ENCODE measurements at regions not wholly inside any gene's neighbourhood (a gene's known extent, or its start where the extent isn't known, plus 50 kb on each side); places are given as distances from the start of the nearest gene placed in this dataset.
"Not testable (repeated sequence)": the region's sequence is repeated elsewhere in the genome, so short reads cannot be mapped to it uniquely, and the experiment has no call there.

DNA sequence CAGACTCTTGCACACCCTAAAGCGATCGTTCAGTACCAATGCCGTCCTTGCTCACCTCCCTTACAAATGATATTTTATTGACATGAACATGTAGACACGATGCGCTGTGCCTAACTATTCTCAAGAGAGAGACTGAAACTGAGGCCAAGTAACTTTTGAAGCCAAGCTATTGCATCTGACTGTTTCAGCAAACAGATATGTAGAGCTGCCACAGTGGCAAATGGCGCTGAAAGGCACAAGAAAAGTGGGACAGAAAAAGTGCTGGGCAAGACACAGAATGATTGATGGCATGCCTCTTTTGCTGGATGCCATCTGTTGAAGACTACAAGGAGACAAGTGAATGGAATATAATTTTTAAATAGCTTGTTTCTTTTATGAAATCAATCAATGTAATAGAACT lies 1157.2 kb upstream of the ADGRL4 start:
- DNase-seq (ENCODE audit: low spot score): no peak

DNA sequence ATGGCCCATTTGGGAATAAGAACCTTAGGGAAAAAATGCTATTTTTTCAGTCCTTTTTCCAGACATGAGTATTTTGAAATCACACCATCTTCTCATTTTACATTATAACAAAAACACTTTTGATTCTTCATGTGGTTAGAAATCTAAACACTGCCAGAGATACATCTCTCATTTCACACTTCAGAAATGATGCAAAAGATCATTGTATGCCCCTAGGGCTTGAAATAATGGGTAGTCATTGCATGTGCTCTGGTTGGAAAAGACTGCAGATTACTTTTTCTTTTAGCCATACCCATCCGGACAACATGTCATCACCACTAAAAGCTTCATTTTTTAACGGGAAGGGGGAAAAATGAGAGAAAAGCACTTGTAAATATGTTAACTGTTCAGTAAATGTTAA lies 1152.2 kb upstream of the ADGRL4 start:
- DNase-seq (ENCODE audit: low spot score): no peak

DNA sequence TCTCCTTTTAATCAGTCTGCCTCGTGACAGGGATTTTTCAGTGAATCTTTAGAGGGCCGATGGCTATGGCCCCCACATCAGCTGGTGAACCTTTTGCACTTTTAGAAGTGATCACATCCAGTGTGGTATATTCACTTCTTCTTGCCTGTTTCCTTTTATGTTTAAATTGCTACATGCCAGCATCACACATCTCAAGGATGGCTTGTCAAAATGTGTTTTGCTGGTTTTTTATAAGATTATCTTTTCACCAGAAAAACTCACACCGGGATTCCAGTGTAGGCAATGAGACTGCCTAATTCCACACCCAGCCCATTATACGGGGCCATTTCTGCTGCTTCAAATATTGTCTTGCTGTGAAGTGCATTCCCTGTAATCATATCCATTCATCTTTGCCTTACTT lies 1151.7 kb upstream of the ADGRL4 start:
- DNase-seq (ENCODE audit: low spot score): no peak

DNA sequence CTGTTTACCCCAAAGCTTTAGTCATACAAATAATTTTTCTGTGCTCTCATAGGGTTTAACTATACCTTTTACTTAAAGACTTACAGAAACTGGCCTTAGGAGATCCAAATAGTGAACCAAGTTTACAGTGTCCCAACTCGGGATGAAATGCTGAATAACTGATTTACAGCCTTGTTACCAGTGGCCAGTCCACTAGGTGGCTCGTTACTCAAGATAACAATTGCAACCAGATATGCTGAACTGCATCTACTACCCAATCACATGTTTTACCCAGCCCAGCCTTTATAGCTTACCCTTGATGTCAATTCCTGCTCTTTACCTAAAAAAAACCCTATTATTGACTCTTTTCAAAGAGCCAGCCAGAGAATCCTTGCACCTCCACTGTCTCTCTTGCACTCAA lies 1148.8 kb upstream of the ADGRL4 start:
- DNase-seq (ENCODE audit: low spot score): peak; percentile 17

DNA sequence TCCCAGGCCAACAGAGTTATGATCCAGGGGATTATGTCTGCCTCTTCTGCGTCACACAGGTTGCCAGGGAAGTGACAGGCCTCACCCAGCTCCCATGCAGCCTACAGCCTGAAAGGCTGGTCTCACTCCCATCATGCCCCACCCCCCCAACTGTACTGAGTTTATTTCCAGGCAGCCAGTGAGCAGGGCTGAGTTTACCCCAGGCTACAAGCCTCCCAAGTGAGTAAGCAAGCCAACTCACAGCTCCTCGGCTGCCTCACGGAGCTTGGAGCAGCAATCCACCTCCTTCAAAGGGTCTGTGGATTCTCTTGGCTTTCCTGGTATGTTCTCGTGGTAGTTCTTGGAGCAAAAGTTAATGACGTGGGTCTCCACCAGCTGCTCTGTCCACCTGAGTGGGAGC lies 1147.6 kb upstream of the ADGRL4 start:
- DNase-seq (ENCODE audit: low spot score): no peak

DNA sequence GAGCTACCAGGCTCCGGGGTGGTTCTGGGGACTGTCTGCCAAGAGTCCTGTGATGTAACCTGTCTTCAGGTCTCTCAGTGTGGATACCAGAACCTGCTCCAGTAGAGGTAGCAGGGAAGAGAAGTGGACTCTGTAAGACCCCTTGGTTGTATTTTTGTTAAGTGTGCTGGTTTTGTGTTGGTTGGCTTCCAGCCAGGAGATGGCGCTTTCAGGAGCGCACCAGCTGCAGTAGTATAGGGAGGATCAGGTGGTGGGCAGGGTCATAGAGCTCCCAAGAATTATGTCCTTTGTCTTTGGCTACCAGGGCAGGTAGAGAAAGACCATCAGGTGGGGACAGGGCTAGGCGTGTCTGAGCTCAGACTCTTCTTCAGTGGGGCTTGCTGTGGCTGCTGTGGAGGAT lies 1147.2 kb upstream of the ADGRL4 start:
- no peak for DNase-seq (ENCODE audit: low spot score)

DNA sequence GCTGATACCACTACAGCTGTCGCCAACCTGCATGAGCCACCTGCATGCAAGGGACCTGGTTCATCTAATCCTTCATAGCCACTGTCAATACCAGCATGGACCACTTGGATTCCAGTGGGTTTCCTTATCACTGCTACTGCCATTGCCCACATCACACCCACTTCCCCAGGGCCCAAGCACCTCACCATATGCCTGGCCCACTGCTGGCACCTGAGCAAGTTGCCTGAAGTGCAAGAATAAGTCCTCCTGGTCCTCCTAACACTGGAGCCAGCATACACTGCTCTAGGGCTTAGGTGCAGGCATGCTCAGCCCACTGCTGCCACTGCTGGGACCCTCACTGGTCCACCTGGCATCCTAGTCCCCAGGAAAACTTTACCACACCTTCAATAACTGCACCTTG lies 1136.8 kb upstream of the ADGRL4 start:
- no peak for DNase-seq (ENCODE audit: low spot score)

DNA sequence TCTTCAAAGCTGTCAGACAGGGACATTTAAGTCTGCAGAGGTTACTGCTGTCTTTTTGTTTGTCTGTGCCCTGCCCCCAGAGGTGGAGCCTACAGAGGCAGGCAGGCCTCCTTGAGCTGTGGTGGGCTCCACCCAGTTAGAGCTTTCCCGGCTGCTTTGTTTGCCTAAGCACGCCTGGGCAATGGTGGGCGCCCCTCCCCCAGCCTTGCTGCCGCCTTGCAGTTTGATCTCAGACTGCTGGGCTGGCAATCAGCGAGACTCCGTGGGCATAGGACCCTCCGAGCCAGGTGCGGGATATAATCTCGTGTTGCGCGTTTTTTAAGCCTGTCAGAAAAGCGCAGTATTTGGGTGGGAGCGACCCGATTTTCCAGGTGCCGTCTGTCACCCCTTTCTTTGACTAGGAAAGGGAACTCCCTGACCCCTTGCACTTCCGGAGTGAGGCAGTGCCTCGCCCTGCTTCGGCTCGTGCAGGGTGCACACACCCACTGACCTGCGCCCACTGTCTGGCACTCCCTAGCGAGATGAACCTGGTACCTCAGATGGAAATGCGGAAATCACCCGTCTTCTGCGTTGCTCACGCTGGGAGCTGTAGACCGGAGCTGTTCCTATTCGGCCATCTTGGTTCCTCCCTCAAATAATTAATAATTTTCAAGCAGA lies 1131.5 kb upstream of the ADGRL4 start:
- not testable (repeated sequence) for DNase-seq (ENCODE audit: low spot score)

DNA sequence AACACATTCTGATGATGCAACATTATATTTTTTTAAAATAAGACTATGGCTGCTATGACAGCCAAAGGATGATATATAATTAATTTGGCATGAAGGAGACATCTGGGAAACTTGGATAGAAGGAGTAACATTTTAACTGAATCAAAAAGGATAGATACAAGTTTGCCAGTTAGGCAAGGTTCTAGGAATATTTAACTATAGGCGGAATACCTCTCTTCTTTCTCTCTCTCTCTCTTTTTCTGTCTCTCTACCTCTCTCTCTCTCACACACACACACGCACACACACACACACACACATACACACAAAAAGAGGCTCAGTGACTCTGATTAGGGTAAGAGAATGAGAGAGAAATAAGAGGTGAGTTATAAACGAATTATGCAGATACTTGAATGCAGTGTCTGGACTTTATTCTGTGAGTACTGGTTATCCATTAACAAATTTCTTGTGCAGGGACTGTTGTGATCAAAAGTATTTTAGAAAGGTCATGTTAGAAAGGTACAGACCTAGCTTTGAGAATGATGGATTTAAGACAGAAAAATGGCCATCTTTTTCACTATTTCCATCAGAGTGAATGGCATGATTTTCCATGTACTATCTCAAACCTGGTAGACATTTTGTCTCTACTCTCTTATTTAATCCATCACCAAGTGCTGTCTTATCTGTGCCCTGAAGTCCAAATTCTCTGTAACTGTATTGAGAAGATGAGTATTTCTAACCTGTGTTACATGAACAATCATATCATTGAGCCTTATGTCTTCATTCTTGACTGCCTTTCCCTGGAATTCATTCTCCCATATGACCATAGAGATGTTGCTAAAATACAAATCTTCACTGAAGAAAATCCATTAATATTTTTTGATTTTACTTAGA lies 1106.9 kb upstream of the ADGRL4 start:
- DNase-seq (ENCODE audit: low spot score): no peak

DNA sequence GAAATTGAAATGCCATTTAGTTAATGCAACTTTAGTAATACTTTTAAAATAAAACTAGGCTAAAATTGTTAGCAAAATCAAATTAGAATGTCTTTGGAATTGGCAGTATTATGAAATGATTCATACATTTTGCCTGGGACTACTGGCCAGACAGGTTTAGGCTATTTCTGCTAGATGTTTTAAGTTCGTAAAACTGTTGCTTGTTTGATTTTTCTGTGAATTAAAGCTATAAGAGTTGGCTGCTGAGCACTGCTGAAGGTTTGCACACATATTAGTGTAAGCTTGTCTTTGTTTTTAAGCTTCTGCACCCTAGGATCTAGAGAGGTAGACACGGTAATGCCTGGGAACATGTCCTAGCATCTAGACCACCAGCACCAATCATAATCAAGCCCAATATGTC lies 1094.6 kb upstream of the ADGRL4 start:
- no peak for DNase-seq (ENCODE audit: low spot score)

DNA sequence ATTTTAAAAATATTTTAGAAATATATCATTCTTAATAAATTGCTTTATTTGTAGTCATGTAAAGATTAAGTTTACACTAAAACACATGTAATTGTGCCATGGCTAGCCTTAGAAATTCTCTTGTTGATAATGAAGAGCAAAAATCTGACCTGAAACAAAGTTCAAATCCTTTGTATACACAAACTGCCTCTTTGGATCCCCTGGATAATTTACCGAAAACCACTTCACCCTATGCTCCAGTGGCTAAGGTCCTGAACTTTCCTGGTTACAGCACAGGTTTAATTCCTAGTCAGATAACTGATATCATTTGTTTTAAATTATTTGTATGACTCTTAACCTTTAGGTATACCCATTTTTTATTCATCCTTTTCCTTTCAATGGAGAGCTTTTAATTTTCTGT lies 1093.2 kb upstream of the ADGRL4 start:
- no peak for DNase-seq (ENCODE audit: low spot score)

DNA sequence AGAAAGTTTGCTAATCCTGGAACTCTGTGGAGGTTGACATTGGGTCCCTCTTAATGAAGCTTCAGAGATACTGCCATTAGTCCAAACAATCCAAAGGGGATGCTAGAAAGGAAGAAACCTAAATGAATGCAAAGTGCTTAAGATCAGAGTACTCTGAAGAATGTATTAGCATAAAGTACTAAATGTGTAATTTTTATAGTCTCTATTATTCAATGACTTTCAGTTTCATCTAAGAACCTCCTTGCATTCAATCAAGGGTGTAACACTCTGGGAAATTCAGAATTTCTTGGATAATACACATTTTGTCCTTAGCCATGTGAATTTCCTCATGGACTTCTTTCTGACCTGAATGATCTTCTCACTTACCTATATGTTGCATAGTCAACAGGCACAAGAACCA lies 1078.5 kb upstream of the ADGRL4 start:
- DNase-seq (ENCODE audit: low spot score): no peak

DNA sequence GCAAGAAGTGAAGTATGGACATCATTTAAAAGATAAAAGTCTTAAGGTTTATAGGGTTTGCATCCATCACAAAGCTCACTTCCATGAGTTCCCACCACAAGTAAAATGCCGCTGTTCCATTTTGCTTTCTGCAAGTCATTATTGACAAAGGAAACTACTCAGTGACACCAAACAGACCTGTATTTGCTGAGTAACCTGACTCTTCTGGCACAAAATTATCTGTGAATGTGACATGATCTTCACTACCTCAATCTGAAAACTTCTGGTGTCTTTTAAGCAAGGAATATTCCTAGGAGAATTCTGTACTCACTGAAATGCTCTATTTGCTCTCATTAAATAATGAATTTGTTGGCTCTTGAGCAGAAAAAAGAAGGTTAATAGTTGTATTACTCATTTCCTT lies 1077.4 kb upstream of the ADGRL4 start:
- no peak for DNase-seq (ENCODE audit: low spot score)

DNA sequence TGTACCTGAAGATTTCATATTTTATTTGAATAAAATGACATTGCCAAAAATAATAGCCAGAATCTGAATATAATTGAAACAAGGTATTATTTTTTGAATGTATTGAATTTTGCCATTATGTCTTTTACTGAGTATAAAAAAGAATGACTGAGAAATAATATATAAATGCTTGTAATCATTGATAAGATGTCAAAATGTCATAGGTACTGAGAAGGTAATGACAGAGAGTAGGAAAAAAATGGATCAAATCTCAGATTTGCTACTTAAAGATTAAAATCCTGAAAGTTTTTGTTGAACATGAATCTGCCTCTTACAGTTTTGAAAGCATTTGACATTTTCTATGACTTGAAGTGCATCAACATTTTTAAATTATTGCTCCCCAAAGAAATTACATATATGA lies 1069.9 kb upstream of the ADGRL4 start:
- no peak for DNase-seq (ENCODE audit: low spot score)

DNA sequence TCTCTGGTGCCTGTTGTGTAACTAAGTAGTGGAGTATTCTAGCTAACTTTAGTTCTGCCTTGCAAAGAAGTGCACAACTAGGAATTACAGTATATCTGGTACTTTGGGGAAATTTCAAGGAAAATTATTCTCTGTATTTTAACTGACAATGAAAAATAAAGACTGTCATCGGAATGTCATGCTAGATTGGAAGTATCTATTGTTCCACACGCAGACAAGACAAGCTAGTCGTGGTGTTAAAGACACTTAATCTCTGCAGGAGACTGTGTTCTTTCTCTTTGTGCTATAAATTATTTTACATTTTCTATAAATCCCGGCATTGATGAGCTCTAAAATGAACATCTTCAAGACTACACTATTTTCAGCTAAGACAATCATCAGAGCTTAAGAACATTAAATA lies 1068.8 kb upstream of the ADGRL4 start:
- DNase-seq (ENCODE audit: low spot score): no peak

DNA sequence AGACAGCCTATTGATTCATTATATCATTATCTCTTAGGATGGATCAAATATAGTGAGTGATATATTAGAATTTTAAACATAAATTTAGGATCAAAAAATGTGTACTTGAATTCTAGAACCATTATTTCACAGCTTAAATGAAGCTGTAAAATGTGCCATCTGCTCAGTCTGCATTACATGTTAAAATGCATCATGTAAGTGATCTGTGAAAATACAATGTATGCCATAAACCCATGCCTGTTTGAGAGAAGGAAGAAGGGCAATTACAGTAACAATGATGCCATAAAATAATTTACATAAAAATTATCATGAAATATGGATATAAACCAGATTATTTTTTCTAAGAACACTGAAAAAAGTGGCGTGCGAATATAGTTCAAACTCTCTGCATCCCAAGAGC lies 1066.0 kb upstream of the ADGRL4 start:
- no peak for DNase-seq (ENCODE audit: low spot score)

DNA sequence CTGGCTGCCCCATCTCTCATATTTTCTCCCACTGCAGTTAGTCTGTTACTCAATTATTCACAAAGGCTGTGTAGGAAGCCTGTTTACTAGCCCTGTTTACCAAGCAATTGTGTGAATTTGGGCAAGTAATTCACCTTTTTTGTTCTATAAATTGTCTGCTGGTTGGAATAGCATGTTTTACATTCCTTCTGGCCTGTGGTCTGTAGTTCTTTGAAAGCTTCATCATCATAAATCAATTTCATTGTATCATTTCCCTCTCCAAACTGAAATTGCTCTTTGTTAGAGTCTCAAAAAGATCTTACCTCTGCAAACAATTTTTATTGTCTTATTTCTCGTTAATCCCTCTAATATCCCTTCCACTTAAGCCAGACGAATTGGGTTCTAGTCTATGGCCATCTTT lies 1059.5 kb upstream of the ADGRL4 start:
- DNase-seq (ENCODE audit: low spot score): no peak

DNA sequence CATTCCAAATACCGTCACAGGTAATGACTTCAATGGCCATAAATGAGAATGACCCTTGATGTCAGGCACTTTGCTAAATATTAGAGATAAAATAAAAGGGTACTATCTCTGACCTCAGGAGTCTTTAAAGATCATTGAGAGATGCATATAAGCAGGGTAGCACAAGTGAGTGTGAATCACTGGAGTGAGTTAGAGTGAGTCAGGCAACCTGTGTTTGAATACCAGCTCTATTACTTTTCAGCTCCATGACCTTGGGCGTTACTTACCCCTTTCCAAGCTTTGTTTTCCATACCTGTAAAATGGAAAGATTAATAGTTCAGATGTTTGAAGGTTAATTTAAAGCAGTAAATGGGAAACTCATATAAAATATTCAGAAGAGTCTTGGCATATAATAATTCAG lies 1058.0 kb upstream of the ADGRL4 start:
- peak; percentile 47 for DNase-seq (ENCODE audit: low spot score)

DNA sequence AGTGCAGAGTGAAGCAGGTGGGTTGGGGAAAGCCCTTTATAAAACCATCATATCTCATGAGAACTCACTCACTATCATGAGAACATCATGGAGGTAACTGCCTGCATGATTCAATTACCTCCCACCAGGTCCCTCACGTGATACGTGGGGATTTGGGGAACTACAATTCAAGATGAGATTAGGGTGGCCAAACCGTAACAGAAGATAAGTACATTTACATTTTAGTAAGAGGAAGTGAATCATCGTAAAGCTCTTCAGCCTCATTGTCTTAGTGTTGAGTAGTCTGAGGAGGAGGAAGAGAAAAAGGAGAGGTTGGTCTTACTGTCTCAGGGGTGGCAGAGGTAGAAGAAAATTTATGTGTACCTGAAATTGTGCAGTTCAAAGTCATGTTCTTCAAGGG lies 1053.4 kb upstream of the ADGRL4 start:
- DNase-seq (ENCODE audit: low spot score): no peak

DNA sequence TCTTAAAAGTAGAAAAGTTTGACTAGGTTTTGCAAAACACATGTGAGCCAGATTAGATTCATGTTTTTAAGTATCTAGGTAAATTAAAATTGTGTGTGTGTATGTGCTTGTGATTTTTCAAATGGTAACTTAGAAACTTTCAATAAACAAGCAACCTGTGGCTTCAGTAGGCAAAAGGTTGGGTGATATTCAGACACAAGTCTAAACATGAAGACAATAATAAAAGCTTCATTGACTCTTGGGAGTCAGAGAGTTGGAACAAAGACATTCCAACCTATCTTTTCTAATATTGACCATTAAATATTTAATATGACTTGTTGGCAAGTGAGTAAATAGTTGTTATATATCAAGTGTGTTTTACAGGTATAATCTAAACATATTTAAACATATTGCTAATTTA lies 1049.6 kb upstream of the ADGRL4 start:
- no peak for DNase-seq (ENCODE audit: low spot score)

DNA sequence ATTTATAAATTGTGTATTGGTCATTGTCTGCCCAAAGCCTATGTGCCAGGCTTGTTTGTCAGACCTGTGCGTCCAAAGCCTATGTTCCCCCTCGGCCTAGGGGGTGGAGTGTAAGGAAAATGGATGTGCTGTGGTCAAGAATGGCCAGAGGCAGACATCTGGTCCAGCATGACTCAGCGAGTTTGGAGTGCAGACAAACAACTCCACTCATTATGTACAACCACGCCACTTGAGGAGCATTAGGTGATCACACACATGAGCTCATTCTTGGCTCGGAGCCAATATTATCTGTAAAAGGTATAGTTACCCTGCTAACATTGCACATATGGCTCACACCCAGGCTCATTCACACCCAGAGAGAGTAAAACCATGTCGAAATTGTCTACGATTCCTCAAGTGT lies 1047.6 kb upstream of the ADGRL4 start:
- peak; percentile 62 for DNase-seq (ENCODE audit: low spot score)

DNA sequence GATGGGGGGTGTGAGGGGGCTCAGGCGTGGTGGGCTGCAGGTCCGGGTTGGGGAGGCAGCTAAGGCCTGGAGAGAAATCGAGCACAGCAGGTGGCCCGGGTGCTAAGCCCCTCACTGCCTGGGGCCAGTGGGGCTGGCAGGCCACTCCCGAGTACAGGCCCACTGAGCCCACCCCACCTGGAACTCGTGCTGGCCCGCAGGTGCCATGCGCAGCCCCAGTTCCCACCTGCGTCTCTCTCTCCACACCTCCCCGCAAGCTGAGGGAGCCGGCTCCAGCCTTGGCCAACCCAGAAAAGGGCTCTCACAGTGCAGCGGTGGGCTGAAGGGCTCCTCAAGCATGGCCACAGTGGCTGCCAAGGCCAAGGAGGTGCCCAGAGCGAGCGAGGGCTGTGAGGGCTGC lies 1047.1 kb upstream of the ADGRL4 start:
- DNase-seq (ENCODE audit: low spot score): no peak

DNA sequence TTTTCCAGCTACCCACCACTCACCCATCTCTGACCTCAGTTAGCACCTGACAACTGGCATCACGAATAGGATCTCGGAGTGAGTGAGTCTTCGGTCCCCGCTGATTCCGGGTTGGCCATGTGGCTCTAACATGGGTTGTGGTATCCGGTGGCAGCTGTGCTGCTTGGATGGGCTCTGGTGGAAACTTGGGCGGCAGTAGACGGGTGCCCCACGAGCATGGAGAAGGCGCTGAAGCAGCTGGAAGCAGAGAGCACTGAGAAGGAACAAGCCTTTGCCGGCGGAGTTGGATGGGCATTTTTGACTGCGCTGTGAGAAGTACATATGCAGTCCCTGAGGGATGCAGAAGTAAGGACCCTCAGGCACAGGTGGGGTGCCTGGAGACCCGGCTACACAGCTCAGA lies 1044.0 kb upstream of the ADGRL4 start:
- DNase-seq (ENCODE audit: low spot score): no peak

DNA sequence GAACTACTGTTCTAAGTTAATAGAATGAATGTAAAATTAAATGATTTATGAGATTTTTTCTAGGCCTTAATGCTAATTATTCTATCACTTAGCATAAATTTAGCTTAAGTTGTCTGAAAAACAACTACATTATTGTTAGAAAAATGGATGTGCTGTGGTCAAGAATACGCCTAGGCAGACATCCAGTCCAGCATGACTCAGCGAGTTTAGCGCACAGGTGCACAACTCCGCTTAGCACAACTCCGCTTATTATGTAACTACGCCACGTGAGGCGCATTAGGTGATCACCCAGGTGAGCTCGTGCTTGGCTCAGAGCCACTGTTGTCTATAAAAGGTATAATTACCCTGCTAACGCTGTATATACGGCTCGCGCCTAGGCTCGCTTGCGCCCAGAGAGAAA lies 1043.6 kb upstream of the ADGRL4 start:
- DNase-seq (ENCODE audit: low spot score): no peak
